UCSD-AML1 (cell line): ENCODE measurements at regions not wholly inside any gene's neighbourhood (a gene's known extent, or its start where the extent isn't known, plus 50 kb on each side); places are given as distances from the start of the nearest gene placed in this dataset.

Experiments used
- DNase-seq: peaks from one replicate; lab custom pipeline; 2025; ENCODE audit not compliant: unreplicated experiment; lab: John Stamatoyannopoulos, UW

DNA sequence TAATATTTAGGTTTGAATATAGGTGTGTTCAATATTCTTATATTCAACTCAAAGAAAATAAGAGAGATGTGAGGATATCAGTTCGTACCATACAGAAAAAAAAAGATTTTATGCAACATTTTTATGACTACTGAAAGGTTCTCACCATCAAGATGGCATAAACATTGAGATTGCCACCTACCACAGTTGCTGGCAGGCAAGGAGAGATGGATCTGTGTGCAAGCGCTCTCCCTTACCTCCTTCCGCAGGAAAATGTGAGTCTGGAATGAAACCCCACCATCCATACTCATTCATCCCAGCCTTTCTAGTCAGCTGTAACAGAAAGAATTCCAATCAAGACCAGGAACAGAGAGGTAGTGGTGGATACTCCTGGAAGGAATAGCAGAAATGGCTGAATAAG, 376.9 kb downstream of the PPP3CA start:
- no peak for DNase-seq

DNA sequence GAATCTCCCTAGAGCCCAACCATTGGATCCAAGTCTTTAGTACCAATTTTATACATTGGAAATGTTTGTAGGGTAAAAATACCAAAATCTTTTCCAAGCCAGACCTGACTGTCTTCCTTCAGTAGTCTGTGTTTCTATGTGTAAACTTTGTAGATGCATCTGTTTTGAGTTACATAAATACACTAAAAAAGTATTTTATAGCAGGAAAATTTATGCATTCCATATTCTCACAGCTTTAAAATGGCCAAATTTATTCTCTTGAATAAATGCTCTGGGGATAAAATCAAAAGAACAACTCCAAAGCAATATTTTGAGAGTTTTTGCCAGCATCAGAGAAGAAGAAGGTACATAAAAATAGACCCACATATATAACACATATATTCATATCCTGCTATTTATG, 377.4 kb downstream of the PPP3CA start:
- no peak for DNase-seq

DNA sequence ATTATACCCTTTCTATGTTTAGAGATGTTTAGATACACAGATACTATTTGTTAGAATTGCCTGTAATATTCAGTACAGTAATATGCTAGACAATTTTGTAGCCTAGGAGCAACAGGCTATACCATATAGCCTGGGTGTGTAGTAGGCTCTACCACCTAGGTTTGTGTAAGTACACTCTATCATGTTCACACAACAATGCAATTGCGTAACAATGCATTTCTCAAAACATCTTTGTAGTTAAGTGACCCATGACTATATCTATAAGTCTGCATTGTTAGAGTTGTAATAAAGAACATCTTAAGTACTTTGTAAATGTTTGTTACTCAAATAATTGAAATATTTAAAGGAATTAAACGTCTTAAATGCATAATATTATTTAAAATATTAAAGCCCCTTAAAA, 379.3 kb downstream of the PPP3CA start:
- no peak for DNase-seq

DNA sequence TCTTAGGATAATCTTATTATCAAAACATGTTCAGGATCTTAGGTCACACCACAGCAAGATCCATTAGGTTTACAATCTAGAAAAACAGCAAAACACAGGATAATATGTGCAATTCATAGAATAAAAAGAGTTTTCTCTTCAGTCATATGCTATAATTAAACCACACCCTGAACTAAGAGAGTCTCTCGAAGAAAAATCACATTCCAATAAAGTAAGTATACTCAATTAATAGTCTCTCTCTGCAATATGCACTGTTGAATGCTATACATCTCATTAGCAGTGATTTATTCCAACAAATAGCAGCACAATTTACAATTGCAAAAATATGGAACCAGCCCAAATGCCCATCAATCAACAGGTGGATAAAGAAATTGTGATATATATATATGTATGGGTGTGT, 383.7 kb downstream of the PPP3CA start:
- DNase-seq, result no peak

DNA sequence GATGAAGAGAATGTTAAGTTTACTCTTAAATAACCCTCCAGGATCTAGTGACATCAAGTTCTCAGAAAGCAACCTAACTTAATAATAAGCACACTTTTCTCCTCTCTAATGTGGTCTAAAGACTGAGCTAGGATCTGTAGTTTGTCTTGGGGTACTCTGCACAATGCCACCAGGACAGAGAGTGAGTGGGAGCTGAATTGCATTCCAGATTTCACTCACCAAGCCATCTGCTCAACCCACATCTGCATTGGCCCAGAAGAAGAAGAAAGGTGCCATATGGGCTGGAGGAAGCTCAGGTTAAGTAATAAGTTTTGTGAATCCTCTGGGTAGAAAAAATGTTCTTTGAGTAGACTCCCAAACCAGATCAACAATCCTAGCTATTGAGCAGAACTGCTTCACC, 384.6 kb downstream of the PPP3CA start:
- no peak for DNase-seq

DNA sequence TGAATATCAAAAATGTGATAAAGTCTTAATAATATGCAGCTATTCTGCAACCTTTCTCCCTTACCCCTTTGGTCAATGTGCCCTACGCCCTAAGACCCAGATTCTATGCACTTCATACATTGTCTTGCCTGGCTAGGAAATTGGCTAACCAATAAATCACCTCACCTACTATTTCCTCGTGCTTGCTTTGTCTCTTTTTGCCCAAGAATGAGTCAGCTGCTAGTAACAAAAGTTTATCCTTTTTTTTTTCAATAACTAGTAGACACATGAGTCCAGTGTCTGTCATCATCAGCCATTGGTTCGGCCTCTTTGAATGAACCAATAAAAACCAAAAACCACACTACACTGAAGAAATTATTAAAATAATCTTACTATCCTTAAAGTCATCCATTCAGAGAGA, 387.1 kb downstream of the PPP3CA start:
- DNase-seq, result no peak

DNA sequence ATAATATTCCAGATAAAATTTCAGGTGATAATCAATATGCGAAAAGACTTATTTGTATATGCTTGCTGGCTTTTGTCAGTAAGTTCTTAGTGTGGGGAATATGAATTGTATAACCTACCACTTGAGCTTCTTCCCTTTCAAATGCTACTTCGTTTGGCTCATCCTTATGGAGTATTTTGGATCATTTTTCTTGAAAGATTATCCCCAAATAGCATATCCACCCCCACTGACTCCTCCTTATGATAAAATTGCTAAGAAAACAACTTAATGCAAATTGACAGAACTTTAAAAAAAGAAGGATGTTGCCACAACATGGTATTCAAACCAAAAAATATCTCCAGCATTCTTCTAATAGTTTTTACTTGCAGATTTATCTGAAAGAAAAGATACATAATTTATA, 393.3 kb downstream of the PPP3CA start:
- DNase-seq, result no peak

DNA sequence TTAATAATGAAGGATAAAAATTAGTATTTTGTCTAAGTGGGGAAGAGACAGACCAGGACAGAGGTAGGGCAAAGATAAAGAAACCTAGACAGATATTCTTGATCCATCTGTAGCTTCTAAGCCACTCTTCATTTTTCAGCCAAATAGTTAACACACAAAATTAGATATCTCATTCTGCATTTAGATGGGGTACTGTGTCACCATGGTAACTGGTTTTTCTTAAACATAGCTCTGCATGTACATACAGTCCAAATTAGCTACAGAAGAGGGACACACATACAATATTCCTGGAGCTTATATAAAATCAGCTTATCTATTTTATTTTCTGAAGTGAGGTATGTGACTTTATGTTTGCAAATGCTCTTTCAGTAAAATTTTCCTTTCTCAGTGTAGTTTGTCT, 393.7 kb downstream of the PPP3CA start:
- no peak for DNase-seq

DNA sequence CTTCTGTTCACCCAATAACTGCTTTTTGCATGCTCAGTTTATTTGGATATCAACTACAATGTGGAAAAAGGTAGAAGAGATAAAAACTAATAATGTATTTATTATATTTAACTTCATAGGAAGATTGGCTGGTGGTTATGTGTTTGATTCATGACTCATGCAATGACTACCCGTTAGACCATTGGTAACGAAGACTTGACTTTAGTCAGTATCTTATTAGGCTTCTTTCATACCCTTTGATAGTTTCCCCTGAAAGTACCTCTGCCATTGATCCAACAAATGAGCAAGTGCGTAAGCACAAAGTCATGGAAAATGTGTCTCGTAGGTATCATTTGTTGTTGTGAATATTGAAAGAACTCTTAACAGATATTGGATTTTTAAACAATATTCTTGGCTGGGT, 394.7 kb downstream of the PPP3CA start:
- DNase-seq, result no peak

DNA sequence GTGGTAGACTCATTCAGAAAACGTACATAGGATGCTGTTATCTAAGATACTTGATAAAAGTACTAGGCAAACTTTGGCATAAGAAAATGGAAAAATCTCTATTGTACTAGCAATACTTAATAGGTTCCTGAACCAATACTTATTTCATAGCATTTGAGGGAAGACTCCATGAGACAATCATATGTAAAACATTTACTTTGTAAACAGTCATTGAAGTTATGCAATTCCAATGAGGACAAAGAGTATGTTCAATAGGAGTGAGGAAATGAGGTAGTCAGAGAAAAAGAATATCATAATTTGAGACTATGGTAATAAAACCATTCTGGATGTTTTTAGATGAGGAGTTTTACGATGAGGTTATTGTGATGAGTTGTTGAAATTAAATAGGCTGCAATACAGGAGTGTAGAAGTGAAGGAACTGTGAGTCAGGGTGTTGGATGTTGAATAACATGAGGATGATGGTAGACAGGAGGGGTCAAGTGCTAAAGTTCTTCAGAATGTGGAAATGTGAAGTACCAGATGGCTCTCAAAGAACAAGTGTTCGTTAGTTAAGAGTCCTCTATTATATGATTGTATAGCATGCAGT, 397.9 kb downstream of the PPP3CA start:
- DNase-seq, result no peak

DNA sequence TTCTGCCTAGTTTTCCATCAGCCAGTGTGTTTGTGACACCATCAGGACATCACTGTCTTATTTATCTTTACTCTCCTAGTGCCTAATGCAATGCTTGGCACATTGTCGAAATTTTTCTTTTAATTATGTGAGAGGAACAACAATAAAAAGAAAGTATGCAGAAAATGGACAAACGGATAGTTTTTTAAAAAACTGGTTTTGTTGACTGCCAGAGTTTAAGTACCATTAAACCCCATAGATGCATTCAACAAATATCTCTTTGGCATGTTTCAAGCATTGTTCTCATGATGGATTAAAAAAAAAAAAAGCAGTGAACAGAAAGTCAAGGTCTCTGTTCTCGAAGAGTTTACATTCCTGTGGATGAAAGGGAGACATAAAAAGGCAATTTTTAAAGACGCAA, 398.4 kb downstream of the PPP3CA start:
- no peak for DNase-seq

DNA sequence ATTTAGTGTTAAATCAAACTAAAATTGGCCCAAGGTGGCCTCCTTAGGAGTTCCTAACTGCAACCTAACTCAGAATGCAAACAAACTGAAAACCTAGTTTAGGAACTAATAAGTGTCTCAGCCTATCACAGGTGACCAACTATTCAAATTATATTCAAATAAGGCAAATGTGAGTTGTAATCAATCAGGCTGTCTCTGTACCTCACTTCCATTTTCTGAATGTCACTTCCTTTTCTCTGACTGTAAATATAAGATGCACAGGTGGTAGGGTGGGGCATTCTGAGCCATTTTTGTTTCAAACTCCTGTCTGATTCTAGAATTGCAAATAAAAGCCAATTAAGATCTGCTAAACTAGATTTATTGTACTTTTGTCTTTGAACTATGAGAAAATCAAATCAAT, 401.5 kb downstream of the PPP3CA start:
- no peak for DNase-seq

DNA sequence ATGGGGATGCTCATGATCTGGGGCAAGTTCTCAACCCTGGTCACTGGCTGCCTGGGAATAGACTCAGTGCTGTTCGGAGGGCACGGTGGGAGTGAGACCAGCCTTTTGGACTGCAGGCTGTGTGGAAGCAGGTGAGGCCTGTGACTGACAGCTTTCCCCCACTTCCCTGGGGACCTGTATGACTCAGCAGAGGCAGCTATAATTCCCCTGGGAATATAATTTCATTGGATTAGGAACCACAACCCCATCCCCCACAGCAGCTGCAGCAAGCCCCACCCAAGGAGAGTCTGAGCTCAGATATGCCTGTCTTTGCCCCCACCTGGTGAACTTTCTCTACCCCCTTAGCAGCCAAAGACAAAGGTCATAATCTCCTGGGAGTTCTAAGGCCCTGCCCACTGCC, 408.6 kb downstream of the PPP3CA start:
- DNase-seq, result no peak

DNA sequence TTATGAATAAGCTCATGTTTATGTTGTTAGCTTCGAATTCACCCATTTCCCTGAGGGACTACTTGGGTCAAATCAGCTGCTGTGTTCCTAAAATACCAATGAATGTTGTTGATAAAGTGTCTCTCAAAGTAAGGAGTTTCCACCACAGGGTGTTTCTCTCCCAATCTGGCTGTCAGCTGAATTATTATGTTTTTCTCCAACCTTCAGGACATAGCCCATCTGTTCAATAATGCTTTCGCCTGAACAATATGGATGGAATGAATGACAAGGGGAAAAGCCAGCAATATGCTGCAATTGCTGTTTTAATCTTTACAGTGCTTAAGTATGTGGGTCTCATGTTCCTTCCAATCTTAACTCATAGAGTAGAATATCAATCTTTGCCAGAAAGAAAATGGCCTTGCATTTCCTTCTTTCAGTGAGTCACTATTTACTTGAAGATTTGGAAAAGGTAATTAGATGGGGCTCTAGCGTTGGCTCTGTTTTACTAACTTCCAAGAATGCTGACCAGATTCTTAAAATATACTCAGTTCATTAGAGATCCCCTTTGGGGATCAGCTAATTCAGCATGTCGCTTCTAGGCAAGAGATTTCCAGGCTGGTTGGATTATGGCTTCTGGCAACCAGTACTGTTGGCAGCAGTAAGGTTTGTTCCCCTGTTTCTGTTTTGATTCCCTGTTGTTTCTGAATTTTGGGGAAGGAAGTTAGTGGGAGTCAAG, 410.5 kb downstream of the PPP3CA start:
- DNase-seq, result no peak

DNA sequence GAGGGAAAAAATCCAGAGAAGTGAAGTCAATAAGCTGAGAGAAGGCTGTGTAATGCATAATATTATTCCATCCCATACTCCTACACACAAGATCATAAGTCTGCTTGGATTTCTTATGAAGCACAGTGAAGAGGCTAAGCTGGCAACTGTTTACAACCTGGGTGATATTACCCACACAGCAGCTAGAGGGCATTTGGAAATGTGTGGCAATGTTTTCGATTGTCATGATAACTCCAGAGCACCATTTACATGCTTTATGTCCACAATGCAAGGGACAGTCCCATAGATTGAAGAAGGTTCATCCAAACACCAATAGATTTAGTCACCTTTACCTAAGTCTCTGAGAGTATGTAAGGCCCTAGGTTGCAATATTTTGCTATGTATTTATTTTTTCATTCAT, 412.2 kb downstream of the PPP3CA start:
- no peak for DNase-seq

DNA sequence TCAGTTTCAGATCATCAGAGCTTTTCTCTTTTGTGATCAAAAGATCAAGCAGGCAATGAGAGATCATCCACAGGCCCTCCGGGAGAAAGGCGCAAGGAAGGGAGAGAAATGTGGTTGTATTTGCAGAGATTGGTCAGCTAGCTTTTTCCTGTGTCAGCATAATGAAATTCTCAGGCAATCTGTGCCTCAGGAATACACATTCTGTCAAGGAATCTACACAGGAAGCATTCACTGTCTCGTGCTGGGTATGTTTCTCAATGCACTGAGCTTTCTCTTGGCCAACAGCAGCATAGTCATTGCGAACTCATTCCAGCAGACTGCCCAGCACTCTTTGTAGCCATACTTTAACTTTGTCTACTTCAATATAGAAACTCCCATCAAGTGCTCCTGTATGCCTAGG, 413.7 kb downstream of the PPP3CA start:
- DNase-seq, result no peak

DNA sequence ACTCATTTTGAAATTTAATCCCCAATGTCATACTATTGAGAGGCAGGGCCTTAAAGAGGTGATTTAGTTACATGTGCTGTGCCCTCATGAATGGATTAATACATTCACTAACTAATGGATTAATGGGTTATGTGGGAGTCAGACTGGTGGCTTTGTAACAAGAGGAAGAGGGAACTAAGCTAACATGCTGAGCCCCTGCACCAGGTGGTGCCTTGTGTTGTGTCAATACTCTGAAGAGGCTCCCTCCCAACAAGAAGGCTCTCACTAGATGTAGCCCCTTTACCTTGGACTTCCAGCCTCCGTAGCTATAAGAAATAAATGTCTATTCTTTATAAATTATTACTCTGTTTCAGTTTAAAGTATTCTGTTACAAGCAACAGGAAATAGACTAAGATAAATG, 411.9 kb upstream of the EMCN start:
- DNase-seq, result no peak

DNA sequence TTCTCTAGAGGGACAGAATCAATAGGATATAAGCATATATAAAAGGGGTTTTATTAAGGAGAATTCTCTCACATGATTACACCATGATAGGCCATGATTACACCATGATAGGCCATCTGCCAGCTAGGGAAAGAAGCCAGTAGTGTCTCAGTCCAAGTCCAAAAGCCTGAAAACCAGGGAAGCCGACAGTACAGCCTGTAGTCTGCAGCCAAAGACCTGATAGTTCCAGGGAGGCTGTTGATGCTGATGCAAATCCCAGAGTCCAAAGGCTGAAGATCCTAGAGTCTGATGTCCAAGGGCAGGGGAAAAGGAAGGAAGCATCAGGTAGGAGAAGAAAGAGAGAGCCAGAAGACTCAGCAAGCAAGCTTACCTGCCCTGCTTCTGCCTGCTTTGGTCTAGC, 411.3 kb upstream of the EMCN start:
- DNase-seq, result no peak

DNA sequence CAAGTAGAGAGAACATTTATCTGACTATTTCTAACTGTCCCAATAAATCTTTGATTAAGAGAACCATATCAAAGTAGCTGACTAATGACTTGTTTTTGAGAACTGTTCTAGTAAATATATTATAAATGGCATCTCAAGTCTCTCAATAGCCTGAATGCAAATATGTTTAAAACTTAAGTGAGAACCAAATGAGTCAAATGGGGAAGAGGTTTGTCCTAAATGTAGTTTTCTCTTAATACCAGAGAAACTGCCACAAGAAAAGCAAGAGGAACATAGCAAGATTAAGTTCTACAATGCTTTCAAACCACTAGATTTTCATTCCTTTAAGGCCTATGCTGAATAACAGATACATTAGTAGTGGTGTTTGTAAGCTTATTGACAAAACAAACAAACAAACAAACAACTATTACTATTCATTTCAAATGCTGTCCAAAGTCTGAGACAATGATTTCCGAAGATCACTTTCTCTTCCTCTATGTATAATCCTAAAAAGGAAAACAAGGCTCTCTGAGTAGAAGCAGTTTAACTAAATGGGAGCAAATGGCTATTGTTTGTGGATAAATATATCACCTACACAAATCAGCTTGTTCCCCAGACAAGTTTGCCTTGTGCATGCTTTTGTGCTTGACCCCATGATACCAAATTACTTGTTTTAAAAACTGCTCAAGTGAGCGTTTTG, 408.4 kb upstream of the EMCN start:
- no peak for DNase-seq

DNA sequence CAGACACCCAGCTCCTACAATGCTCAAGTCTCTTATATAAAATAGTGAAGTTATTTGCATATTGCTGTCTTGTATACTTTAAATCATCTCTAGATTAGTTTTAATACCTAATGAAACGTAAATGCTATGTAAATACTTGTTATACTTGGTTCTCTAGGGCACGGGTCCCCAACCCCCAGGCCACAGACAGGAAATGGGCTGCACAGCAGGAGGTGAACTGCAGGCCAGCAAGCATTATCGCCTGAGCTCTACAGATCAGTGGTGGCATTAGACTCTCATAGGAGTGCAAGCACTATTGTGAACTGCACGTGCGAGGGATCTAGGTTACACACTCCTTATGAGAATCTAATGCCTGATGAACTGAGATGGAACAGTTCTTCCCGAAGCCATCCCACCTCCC, 395.9 kb upstream of the EMCN start:
- DNase-seq, result peak; percentile 14

DNA sequence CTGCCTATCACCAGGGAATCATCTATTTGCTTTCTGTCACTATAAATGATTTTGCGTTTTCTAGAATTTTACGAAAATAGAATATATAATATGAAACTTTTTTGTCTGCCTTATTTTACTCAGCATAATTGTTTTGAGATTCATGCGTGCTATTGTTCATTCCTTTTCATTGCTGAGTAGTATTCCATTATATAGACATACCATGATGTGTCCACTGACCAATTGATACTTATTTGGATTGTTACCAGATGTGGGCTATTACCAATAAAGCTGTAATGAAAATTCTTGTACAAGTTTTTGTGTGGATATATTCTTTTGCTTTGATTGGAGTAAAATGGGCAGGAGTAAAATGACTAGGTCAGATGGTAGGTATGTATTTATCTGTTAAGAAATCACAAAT, 390.7 kb upstream of the EMCN start:
- DNase-seq, result no peak
